Keratinocyte (primary cell): ENCODE measurements at regions not wholly inside any gene's neighbourhood (a gene's known extent, or its start where the extent isn't known, plus 50 kb on each side); places are given as distances from the start of the nearest gene placed in this dataset.
A peak's percentile ranks its signal among the peaks of the same experiment; 100 is the strongest.

Experiments
- DNase-seq: peaks from one replicate; pipeline ENCODE4 v3.0.0-alpha.2; 2011; ENCODE audit warnings: low read depth, missing footprints, low spot score
- FAIRE-seq: peaks from 2 replicates; lab custom pipeline; 2011; peaks lifted over from hg19 to GRCh38; lab: Jason Lieb, UNC
- H2AFZ ChIP-seq: 2 replicates; pipeline ENCODE4 v1.6.0; 2012; ENCODE audit warnings: low read length, control low read depth, inconsistent platforms; ENCODE audit not compliant: control insufficient read depth
- H3K27ac ChIP-seq: 2 replicates; pipeline ENCODE4 v1.5.1; 2011; ENCODE audit warnings: low read length; ENCODE audit not compliant: control insufficient read depth, insufficient read depth
- H3K27me3 ChIP-seq: 3 replicates; pipeline ENCODE4 v1.6.0; 2011; ENCODE audit warnings: low read length; ENCODE audit not compliant: control insufficient read depth, insufficient read depth; ENCODE audit errors: extremely low read depth
- H3K36me3 ChIP-seq, 2 experiments: 2 replicates in 1 of 2; 3 replicates in 1 of 2; pipeline ENCODE4 v1.5.1; 2011; ENCODE audit warnings: low read length in 2 of 2, mild to moderate bottlenecking in 1 of 2; ENCODE audit not compliant: control insufficient read depth in 2 of 2, insufficient read depth in 2 of 2; ENCODE audit errors: extremely low read depth in 1 of 2
- H3K4me1 ChIP-seq: 3 replicates; pipeline ENCODE4 v1.5.1; 2011; ENCODE audit warnings: low read length; ENCODE audit not compliant: control insufficient read depth, insufficient read depth; ENCODE audit errors: extremely low read depth
- H3K4me2 ChIP-seq: 3 replicates; pipeline ENCODE4 v1.6.0; 2011; ENCODE audit warnings: low read depth, low read length; ENCODE audit not compliant: control insufficient read depth, insufficient read depth; ENCODE audit errors: extremely low read depth
- H3K4me3 ChIP-seq, 3 experiments: fragments of 200-600 bp in 1 of 3; sonication (generic) in 1 of 3; 2 replicates in 2 of 3; 3 replicates in 1 of 3; pipeline ENCODE4 v1.5.1; 2011 to 2016; ENCODE audit warnings: low read length in 3 of 3, mild to moderate bottlenecking in 3 of 3, control low read depth in 2 of 3, inconsistent platforms in 1 of 3, low read depth in 1 of 3, mixed read lengths in 1 of 3, mixed run types in 1 of 3, moderate library complexity in 1 of 3; ENCODE audit not compliant: control insufficient read depth in 2 of 3, insufficient read depth in 2 of 3; ENCODE audit errors: extremely low read depth in 1 of 3
- H3K79me2 ChIP-seq: 2 replicates; pipeline ENCODE4 v1.6.0; 2012; ENCODE audit warnings: low read length; ENCODE audit not compliant: control insufficient read depth, insufficient read depth
- H3K9ac ChIP-seq: 3 replicates; pipeline ENCODE4 v1.6.0; 2011; ENCODE audit warnings: low read length; ENCODE audit not compliant: control insufficient read depth, insufficient read depth; ENCODE audit errors: extremely low read depth
- H3K9me1 ChIP-seq: 3 replicates; pipeline ENCODE4 v1.6.0; 2011; ENCODE audit warnings: low read length; ENCODE audit not compliant: control insufficient read depth, insufficient read depth; ENCODE audit errors: extremely low read depth
- H3K9me3 ChIP-seq: 2 replicates; pipeline ENCODE4 v1.5.1; 2012; ENCODE audit warnings: low read depth, low read length; ENCODE audit not compliant: control insufficient read depth
- H4K20me1 ChIP-seq: 3 replicates; pipeline ENCODE4 v1.6.0; 2011; ENCODE audit warnings: low read length; ENCODE audit not compliant: control insufficient read depth, insufficient read depth; ENCODE audit errors: extremely low read depth
- CTCF ChIP-seq, 3 experiments: IDR thresholded peaks in 1 of 3; conservative IDR thresholded peaks in 1 of 3; optimal IDR thresholded peaks in 1 of 3; 2 replicates in 2 of 3; 3 replicates in 1 of 3; pipeline versions ENCODE3 to v1.5.1; 2011; ENCODE audit warnings: low read length in 3 of 3, mild to moderate bottlenecking in 3 of 3, moderate library complexity in 2 of 3, control low read depth in 1 of 3, inconsistent platforms in 1 of 3; ENCODE audit not compliant: insufficient read depth in 2 of 3; ENCODE audit errors: extremely low read depth in 1 of 3
- EZH2 ChIP-seq: IDR thresholded peaks from one replicate; pipeline ENCODE4 v1.6.1; 2012; ENCODE audit warnings: inconsistent platforms, mild to moderate bottlenecking, low read length, moderate library complexity
- dilution Hi-C: fragments of 300-500 bp; cut with MboI; formaldehyde crosslinking; loops from one replicate; pipeline ENCODE4 v1.7.0; 2020; ENCODE audit warnings: low sequenced_read_pairs; ENCODE audit not compliant: extremely low pct_ligation_motif_present

GRCh38 chr4:31539284-31540069 is 819.3 kb downstream of the PCDH7 start:
- TF ChIP-seq CTCF (optimal IDR thresholded peaks at IDR 0.05 in 1 of 3, IDR thresholded peaks at IDR 0.05 in 1 of 3, conservative IDR thresholded peaks at IDR 0.05 in 1 of 3; ENCODE audit: extremely low read depth in 1 of 3, insufficient read depth in 2 of 3, low read length in 3 of 3) = no peak
- TF ChIP-seq EZH2 = no peak
- Histone ChIP-seq H3K4me1 (no peaks in the 10 kb centered on the region), H4K20me1 (no peaks in the 10 kb centered on the region), H3K36me3 (no peaks in the 10 kb centered on the region), H3K79me2 (no peaks in the 10 kb centered on the region), H3K9me1 (no peaks in the 10 kb centered on the region), H3K27ac (no peak overlapping the region), H3K27me3 (no peaks in the 10 kb centered on the region), H3K9me3 (no peaks in the 10 kb centered on the region), H3K4me2 (no peak overlapping the region), H3K9ac (no peak overlapping the region), H3K4me3 (no peak overlapping the region), H2AFZ (no peak overlapping the region)
- dilution Hi-C loops = no loop called here
- DNase-seq = no peak
- peak; percentile 5 for FAIRE-seq

GRCh38 chr4:31545330-31545729 is 825.2 kb downstream of the PCDH7 start:
- Histone ChIP-seq H3K9me1 (no peaks in the 10 kb centered on the region), H3K27me3 (no peaks in the 10 kb centered on the region), H4K20me1 (no peaks in the 10 kb centered on the region), H3K79me2 (no peaks in the 10 kb centered on the region), H3K9me3 (no peaks in the 10 kb centered on the region), H3K36me3 (no peaks in the 10 kb centered on the region), H3K4me2 (no peak overlapping the region), H3K4me1 (peaks cover 2% of the 10 kb centered on the region), H3K4me3 (no peak overlapping the region), H3K9ac (no peak overlapping the region), H3K27ac (no peak overlapping the region), H2AFZ (peak overlapping the region; percentile 13)
- dilution Hi-C loops = no loop called here
- FAIRE-seq (no peak), DNase-seq (no peak)
- TF ChIP-seq EZH2 = no peak
